ENCODE measurements at regions not wholly inside any gene's neighbourhood (a gene's known extent, or its start where the extent isn't known, plus 50 kb on each side); places are given as distances from the start of the nearest gene placed in this dataset.
A peak's percentile ranks its signal among the peaks of the same experiment; 100 is the strongest.
"Not testable (repeated sequence)": the region's sequence is repeated elsewhere in the genome, so short reads cannot be mapped to it uniquely, and the experiment has no call there.

GRCh38 chr12:34273703-34274102, 251.4 kb downstream of the ALG10 start:
- not testable (repeated sequence) for H3K4me1 ChIP-seq (replicated peaks); H3K4me3 ChIP-seq; DNase-seq (ENCODE audit: low read depth in 1 of 2, low spot score in 2 of 2); H3K36me3 ChIP-seq; H3K27ac ChIP-seq; H3K27me3 ChIP-seq (replicated peaks); H3K9me3 ChIP-seq (replicated peaks)

GRCh38 chr12:34275129-34275528, 252.8 kb downstream of the ALG10 start:
- no peak for DNase-seq (ENCODE audit: low read depth in 1 of 2, low spot score in 2 of 2)
- Histone ChIP-seq H3K36me3 (no peaks in the 10 kb centered on the region), H3K4me3 (no peak overlapping the region), H3K4me1 (replicated peaks) (no peaks in the 10 kb centered on the region), H3K9me3 (replicated peaks) (no peaks in the 10 kb centered on the region; the same call in 1 of the 2 replicates), H3K27ac (no peak overlapping the region), H3K27me3 (replicated peaks) (no peaks in the 10 kb centered on the region)

- Histone ChIP-seq H3K4me1 (replicated peaks) (no peaks in the 10 kb centered on the region), H3K9me3 (replicated peaks) (peaks cover 13% of the 10 kb centered on the region), H3K27ac (no peak overlapping the region), H3K27me3 (replicated peaks) (no peaks in the 10 kb centered on the region), H3K4me3 (no peak overlapping the region), H3K36me3 (no peaks in the 10 kb centered on the region)
- DNase-seq (ENCODE audit: low read depth in 1 of 2, low spot score in 2 of 2): peak in 1 of 2 experiments; percentile 18
These were observed 264.2 kb downstream of the ALG10 start for GRCh38 chr12:34286483-34286882.

GRCh38 chr12:34286934-34287333, 264.6 kb downstream of the ALG10 start:
- no peaks in the 10 kb centered on the region for H3K4me1 ChIP-seq (replicated peaks)
- no peaks in the 10 kb centered on the region for H3K27me3 ChIP-seq (replicated peaks)
- no peak overlapping the region for H3K27ac ChIP-seq
- no peaks in the 10 kb centered on the region for H3K36me3 ChIP-seq
- H3K9me3 ChIP-seq (replicated peaks): peaks cover 13% of the 10 kb centered on the region
- no peak overlapping the region for H3K4me3 ChIP-seq
- peak in 1 of 2 experiments; percentile 26 for DNase-seq (ENCODE audit: low read depth in 1 of 2, low spot score in 2 of 2)

DNA sequence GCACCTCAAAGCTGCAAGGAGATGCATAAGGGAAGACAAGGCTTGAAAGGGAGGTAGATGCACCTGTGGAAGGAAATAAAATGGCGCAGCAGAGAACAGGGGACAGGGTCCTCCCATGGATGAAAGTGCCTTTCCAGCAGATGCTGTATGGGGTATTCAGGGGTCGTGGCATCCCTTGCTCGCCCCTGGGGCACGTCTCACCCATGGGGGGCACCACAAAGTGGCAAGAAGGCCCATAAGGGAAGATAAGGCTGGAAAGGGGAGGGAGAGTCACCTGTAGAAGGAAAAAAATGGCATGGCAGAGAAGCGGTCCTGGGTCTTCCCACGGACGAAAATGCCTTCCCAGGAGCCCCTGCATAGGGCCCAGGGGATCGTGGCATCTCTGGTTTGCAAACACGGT, 265.1 kb downstream of the ALG10 start:
- H3K27me3 ChIP-seq (replicated peaks): no peaks in the 10 kb centered on the region
- H3K4me1 ChIP-seq (replicated peaks): no peaks in the 10 kb centered on the region
- no peak overlapping the region for H3K4me3 ChIP-seq
- H3K36me3 ChIP-seq: no peaks in the 10 kb centered on the region
- no peak overlapping the region for H3K27ac ChIP-seq
- DNase-seq (ENCODE audit: low read depth in 1 of 2, low spot score in 2 of 2): no peak
- H3K9me3 ChIP-seq (replicated peaks): peaks cover 8% of the 10 kb centered on the region

- Histone ChIP-seq H3K27me3 (replicated peaks) (no peaks in the 10 kb centered on the region), H3K9me3 (replicated peaks) (peaks cover 8% of the 10 kb centered on the region; the same call in 1 of the 2 replicates), H3K4me3 (no peak overlapping the region), H3K36me3 (no peaks in the 10 kb centered on the region), H3K27ac (no peak overlapping the region), H3K4me1 (replicated peaks) (no peaks in the 10 kb centered on the region)
- no peak for DNase-seq (ENCODE audit: low read depth in 1 of 2, low spot score in 2 of 2)
These were observed 266.0 kb downstream of the ALG10 start for GRCh38 chr12:34287986-34288962.

GRCh38 chr12:34288963-34289345, 266.7 kb downstream of the ALG10 start:
- H3K9me3 ChIP-seq (replicated peaks): peaks cover 11% of the 10 kb centered on the region; the same call in 1 of the 2 replicates
- no peak overlapping the region for H3K4me3 ChIP-seq
- DNase-seq (ENCODE audit: low read depth in 1 of 2, low spot score in 2 of 2): no peak
- H3K27me3 ChIP-seq (replicated peaks): no peaks in the 10 kb centered on the region
- no peaks in the 10 kb centered on the region for H3K4me1 ChIP-seq (replicated peaks)
- no peak overlapping the region for H3K27ac ChIP-seq
- no peaks in the 10 kb centered on the region for H3K36me3 ChIP-seq

- no peak overlapping the region for H3K4me3 ChIP-seq
- peaks cover 11% of the 10 kb centered on the region; the same call in 1 of the 2 replicates for H3K9me3 ChIP-seq (replicated peaks)
- H3K4me1 ChIP-seq (replicated peaks): no peaks in the 10 kb centered on the region
- no peaks in the 10 kb centered on the region for H3K36me3 ChIP-seq
- H3K27me3 ChIP-seq (replicated peaks): no peaks in the 10 kb centered on the region
- no peak overlapping the region for H3K27ac ChIP-seq
- DNase-seq (ENCODE audit: low read depth in 1 of 2, low spot score in 2 of 2): peak in 1 of 2 experiments; percentile 30
These were observed 267.4 kb downstream of the ALG10 start for GRCh38 chr12:34289431-34290380.

- Histone ChIP-seq H3K27ac (no peak overlapping the region), H3K27me3 (replicated peaks) (no peaks in the 10 kb centered on the region), H3K36me3 (no peaks in the 10 kb centered on the region), H3K4me3 (no peak overlapping the region), H3K4me1 (replicated peaks) (no peaks in the 10 kb centered on the region), H3K9me3 (replicated peaks) (peaks cover 12% of the 10 kb centered on the region)
- DNase-seq (ENCODE audit: low read depth in 1 of 2, low spot score in 2 of 2): no peak
These were observed 268.2 kb downstream of the ALG10 start for GRCh38 chr12:34290381-34290995.

DNA sequence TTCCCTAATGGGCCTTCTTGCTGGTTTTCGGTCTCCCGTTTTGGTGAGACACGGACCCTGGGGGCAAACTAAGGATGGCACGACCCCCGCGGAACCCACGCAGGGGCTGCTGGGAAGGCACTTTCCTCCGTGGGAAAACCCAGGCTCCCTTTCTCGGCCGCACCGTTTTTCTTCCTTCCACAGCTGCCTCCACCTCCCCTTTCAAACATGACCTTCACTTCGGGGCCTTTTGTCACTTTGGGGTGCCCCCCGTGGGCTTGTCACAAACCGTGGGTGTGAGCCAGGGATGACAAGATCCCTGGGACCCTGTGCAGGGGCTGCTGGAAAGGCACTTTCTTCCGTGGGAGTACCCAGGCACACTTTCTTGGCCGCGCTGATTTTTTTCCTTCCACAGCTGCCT, 268.7 kb downstream of the ALG10 start:
- no peak for DNase-seq (ENCODE audit: low read depth in 1 of 2, low spot score in 2 of 2)
- Histone ChIP-seq H3K9me3 (replicated peaks) (peaks cover 15% of the 10 kb centered on the region), H3K36me3 (no peaks in the 10 kb centered on the region), H3K27ac (no peak overlapping the region), H3K4me1 (replicated peaks) (no peaks in the 10 kb centered on the region), H3K4me3 (no peak overlapping the region), H3K27me3 (replicated peaks) (no peaks in the 10 kb centered on the region)

- H3K9me3 ChIP-seq (replicated peaks): peaks cover 16% of the 10 kb centered on the region
- no peaks in the 10 kb centered on the region for H3K27me3 ChIP-seq (replicated peaks)
- no peak overlapping the region for H3K27ac ChIP-seq
- DNase-seq (ENCODE audit: low read depth in 1 of 2, low spot score in 2 of 2): peak in 1 of 2 experiments; percentile 36
- H3K4me1 ChIP-seq (replicated peaks): no peaks in the 10 kb centered on the region
- no peaks in the 10 kb centered on the region for H3K36me3 ChIP-seq
- H3K4me3 ChIP-seq: no peak overlapping the region
These were observed 269.2 kb downstream of the ALG10 start for GRCh38 chr12:34291426-34291901.

DNA sequence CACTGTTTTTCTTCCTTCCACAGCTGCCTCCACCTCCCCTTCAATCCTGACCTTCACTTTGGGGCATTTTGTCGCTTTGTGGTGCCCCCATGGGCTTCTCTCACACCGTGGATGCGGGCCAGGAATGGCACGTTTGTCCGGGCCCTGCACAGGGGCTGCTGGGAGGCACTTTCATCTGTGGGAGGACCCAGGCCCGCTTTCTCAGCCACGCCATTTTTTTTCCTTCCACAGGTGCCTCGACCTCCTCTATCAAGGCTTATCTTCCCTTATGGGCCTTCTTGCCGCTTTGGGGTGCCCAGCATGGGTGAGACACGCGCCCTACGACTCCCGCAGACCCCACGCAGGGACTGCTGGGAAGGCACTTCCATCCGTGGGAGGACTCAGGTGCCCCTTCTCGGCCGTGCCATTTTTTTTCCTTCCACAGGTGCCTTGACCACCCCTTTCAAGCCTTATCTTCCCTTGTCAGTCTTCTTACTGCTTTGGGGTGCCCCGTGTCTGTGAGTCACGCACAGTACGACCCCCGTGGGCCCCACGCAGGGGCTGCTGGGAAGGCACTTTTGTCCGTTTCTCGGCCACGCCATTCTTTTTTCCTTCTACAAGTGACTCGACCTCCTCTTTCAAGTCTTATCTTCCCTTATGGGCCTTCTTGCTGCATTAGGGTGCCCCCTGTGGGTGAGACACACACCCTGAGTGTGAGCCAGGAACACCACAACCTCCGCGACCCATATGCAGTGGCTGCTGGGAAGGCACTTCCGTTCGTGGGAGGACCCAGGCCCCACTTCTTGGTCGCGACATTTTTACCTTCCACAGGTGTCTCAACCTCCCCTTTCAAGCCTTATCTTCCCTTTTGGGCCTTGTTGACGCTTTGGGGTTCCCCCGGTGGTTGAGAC, 270.7 kb downstream of the ALG10 start:
- Histone ChIP-seq H3K4me1 (replicated peaks) (no peaks in the 10 kb centered on the region), H3K36me3 (no peaks in the 10 kb centered on the region), H3K27me3 (replicated peaks) (no peaks in the 10 kb centered on the region), H3K4me3 (no peak overlapping the region), H3K27ac (no peak overlapping the region), H3K9me3 (replicated peaks) (peaks cover 18% of the 10 kb centered on the region)
- no peak for DNase-seq (ENCODE audit: low read depth in 1 of 2, low spot score in 2 of 2)
